SK-N-SH (cell line): ENCODE measurements at regions not wholly inside any gene's neighbourhood (a gene's known extent, or its start where the extent isn't known, plus 50 kb on each side); places are given as distances from the start of the nearest gene placed in this dataset.

Experiments
- CTCF ChIA-PET: fragments of 300-600, 350-600 bp; formaldehyde crosslinking; extraction: SDS; loops from one replicate; lab custom pipeline; 2021; lab: Yijun Ruan, JAX
- POLR2A ChIA-PET: fragments of 350-600 bp; sonication (Branson Sonifier 250); formaldehyde crosslinking; extraction: SDS; loops from one replicate; lab custom pipeline; 2020; ENCODE audit warnings: antibody characterized with exemption, inconsistent platforms; lab: Yijun Ruan, JAX
- DNase-seq: peaks from one replicate; pipeline ENCODE4 v3.0.0; 2012
- H2AFZ ChIP-seq: fragments of 200-600 bp; sonication (generic); 2 replicates; pipeline ENCODE4 v1.8.1; 2016; ENCODE audit warnings: antibody characterized with exemption, mild to moderate bottlenecking, low read depth
- H3F3A ChIP-seq: fragments of 200-600 bp; sonication (generic); replicated peaks from 2 replicates; pipeline ENCODE3; 2016; ENCODE audit warnings: antibody characterized with exemption, mild to moderate bottlenecking; ENCODE audit not compliant: insufficient read depth
- H3K27ac ChIP-seq, 2 experiments: fragments of 200-500 bp in 1 of 2; fragments of 200-600 bp in 1 of 2; sonication (Bioruptor generic) in 1 of 2; sonication (generic), shearing (Covaris generic) in 1 of 2; 2 replicates each; pipeline versions ENCODE4 v1.5.1 to v1.6.1; 2014 to 2016; ENCODE audit warnings: low read depth in 2 of 2, inconsistent platforms in 1 of 2, low read length in 1 of 2, mild to moderate bottlenecking in 1 of 2, mixed read lengths in 1 of 2
- H3K27me3 ChIP-seq: fragments of 200-600 bp; sonication (generic), shearing (Covaris generic); 2 replicates; pipeline ENCODE4 v1.6.1; 2016; ENCODE audit warnings: mixed run types; ENCODE audit not compliant: insufficient read depth
- H3K36me3 ChIP-seq, 2 experiments: fragments of 200-500 bp in 1 of 2; fragments of 200-600 bp in 1 of 2; sonication (Bioruptor generic) in 1 of 2; sonication (generic) in 1 of 2; replicated peaks in 1 of 2; 2 replicates each; pipeline versions ENCODE3 to v1.5.1; 2014 to 2016; ENCODE audit warnings: low read length in 1 of 2, mild to moderate bottlenecking in 1 of 2; ENCODE audit not compliant: insufficient read depth in 2 of 2, control insufficient read depth in 1 of 2
- H3K4me1 ChIP-seq, 2 experiments: fragments of 200-500 bp in 1 of 2; fragments of 200-600 bp in 1 of 2; sonication (Bioruptor generic) in 1 of 2; sonication (generic), shearing (Covaris generic) in 1 of 2; 2 replicates each; pipeline versions ENCODE4 v1.5.1 to v1.6.1; 2014 to 2016; ENCODE audit warnings: low read depth in 1 of 2, low read length in 1 of 2, mixed run types in 1 of 2; ENCODE audit not compliant: insufficient read depth in 2 of 2, control insufficient read depth in 1 of 2
- H3K4me2 ChIP-seq: fragments of 200-600 bp; sonication (generic), shearing (Covaris generic); 2 replicates; pipeline ENCODE4 v1.6.1; 2017; ENCODE audit warnings: mixed run types
- H3K4me3 ChIP-seq, 2 experiments: fragments of 200-500 bp in 1 of 2; fragments of 200-600 bp in 1 of 2; sonication (Bioruptor generic) in 1 of 2; sonication (generic), shearing (Covaris generic) in 1 of 2; 2 replicates each; pipeline versions ENCODE4 v1.5.1 to v1.8.1; 2014 to 2016; ENCODE audit warnings: low read depth in 2 of 2, inconsistent platforms in 1 of 2, low read length in 1 of 2, mild to moderate bottlenecking in 1 of 2, mixed read lengths in 1 of 2, moderate library complexity in 1 of 2
- H3K79me2 ChIP-seq: fragments of 200-600 bp; sonication (generic); 2 replicates; pipeline ENCODE4 v1.8.1; 2017; ENCODE audit warnings: mild to moderate bottlenecking; ENCODE audit not compliant: insufficient read depth
- H3K9ac ChIP-seq: fragments of 200-600 bp; sonication (generic); 2 replicates; pipeline ENCODE4 v1.6.1; 2017; ENCODE audit warnings: mixed run types
- H3K9me2 ChIP-seq: fragments of 200-600 bp; sonication (generic); 2 replicates; pipeline ENCODE4 v1.6.1; 2017; ENCODE audit warnings: mixed run types
- H3K9me3 ChIP-seq: fragments of 200-600 bp; sonication (generic); 2 replicates; pipeline ENCODE4 v1.6.1; 2017; ENCODE audit warnings: mixed run types, mild to moderate bottlenecking, moderate library complexity
- H4K20me1 ChIP-seq: fragments of 200-600 bp; sonication (generic); 2 replicates; pipeline ENCODE4 v1.6.1; 2017; ENCODE audit warnings: mild to moderate bottlenecking, mixed run types; ENCODE audit not compliant: insufficient read depth
- CHD2 ChIP-seq: fragments of 150-350 bp; IDR thresholded peaks from 2 replicates; pipeline ENCODE4 v1.6.1; 2018; ENCODE audit warnings: low read length; ENCODE audit not compliant: partially characterized antibody
- EP300 ChIP-seq, 2 experiments: IDR thresholded peaks; 2 replicates each; pipeline versions ENCODE4 v1.4.0 to v1.6.1; 2012; ENCODE audit warnings: borderline replicate concordance in 1 of 2, low read depth in 1 of 2, low read length in 1 of 2
- FOXJ3 ChIP-seq: sonication (generic); formaldehyde crosslinking; IDR thresholded peaks from 2 replicates; pipeline ENCODE4 v1.5.1; 2020; ENCODE audit warnings: mild to moderate bottlenecking, missing genetic modification reagents
- GABPA ChIP-seq: IDR thresholded peaks from 2 replicates; pipeline ENCODE4 v1.4.0; 2012; ENCODE audit warnings: low read depth, mild to moderate bottlenecking
- GATA2 ChIP-seq: sonication (generic); formaldehyde crosslinking; IDR thresholded peaks from 2 replicates; pipeline ENCODE4 v1.5.0; 2020; ENCODE audit warnings: mild to moderate bottlenecking, missing genetic modification reagents
- IRF3 ChIP-seq: fragments of 150-350 bp; IDR thresholded peaks from 2 replicates; pipeline ENCODE4 v1.6.1; 2016; ENCODE audit warnings: mild to moderate bottlenecking, low read depth, low read length
- MEF2A ChIP-seq: IDR thresholded peaks from 2 replicates; pipeline ENCODE4 v1.4.0; 2012; ENCODE audit warnings: low read depth, borderline replicate concordance
- MXI1 ChIP-seq: IDR thresholded peaks from 2 replicates; pipeline ENCODE4 v1.6.1; 2012; ENCODE audit warnings: mild to moderate bottlenecking, low read depth, low read length, improper control_type of control experiment
- RAD21 ChIP-seq: IDR thresholded peaks from 2 replicates; pipeline ENCODE4 v1.6.1; 2012; ENCODE audit warnings: mild to moderate bottlenecking, low read length
- RCOR1 ChIP-seq: fragments of 150-350 bp; IDR thresholded peaks from 2 replicates; pipeline ENCODE4 v1.6.1; 2017; ENCODE audit warnings: antibody characterized with exemption, low read length
- RFX5 ChIP-seq: IDR thresholded peaks from 2 replicates; pipeline ENCODE4 v1.6.1; 2012; ENCODE audit warnings: mild to moderate bottlenecking, improper control_type of control experiment, low read length
- SMC3 ChIP-seq: IDR thresholded peaks from 2 replicates; pipeline ENCODE4 v1.6.1; 2012; ENCODE audit warnings: low read depth, low read length, improper control_type of control experiment
- TAF1 ChIP-seq: IDR thresholded peaks from 2 replicates; pipeline ENCODE4 v1.6.1; 2012; ENCODE audit warnings: low read depth, mild to moderate bottlenecking, low read length, moderate library complexity, borderline replicate concordance
- TEAD4 ChIP-seq: IDR thresholded peaks from 2 replicates; pipeline ENCODE4 v1.4.0; 2012; ENCODE audit warnings: mild to moderate bottlenecking, borderline replicate concordance; ENCODE audit not compliant: insufficient read depth
- YY1 ChIP-seq: IDR thresholded peaks from 2 replicates; pipeline ENCODE4 v1.4.0; 2012; ENCODE audit warnings: low read depth, mild to moderate bottlenecking
- ZBTB33 ChIP-seq: IDR thresholded peaks from 2 replicates; pipeline ENCODE4 v1.4.0; 2012; ENCODE audit warnings: low read depth, borderline replicate concordance
- WGBS: methylation state at CpG from one replicate; pipeline ENCODE4 v1.1.6; 2017; ENCODE audit warnings: low lambda C conversion rate; 5-methylcytosine and 5-hydroxymethylcytosine counted together

GRCh38 chr2:5102823-5103222 is 589.4 kb upstream of the SOX11 start:
- Histone ChIP-seq H3K4me1 (no peaks in the 10 kb centered on the region), H3K9me3 (0 out of 2 replicates have a peak, but pooled peaks cover 9% of the 10 kb centered on the region), H3K79me2 (no peaks in the 10 kb centered on the region), H3K36me3 (no peaks in the 10 kb centered on the region), H3K27me3 (no peaks in the 10 kb centered on the region), H3K9me2 (no peaks in the 10 kb centered on the region), H3F3A (no peaks in the 10 kb centered on the region), H3K9ac (no peak overlapping the region), H3K4me3 (no peak overlapping the region), H3K27ac (no peak overlapping the region), H2AFZ (no peak overlapping the region), H3K4me2 (no peak overlapping the region), H4K20me1 (no peaks in the 10 kb centered on the region)
- no peak for DNase-seq
- WGBS = 19% methylated on average over 2 of the region's 2 CpGs
- TF ChIP-seq RFX5 = no peak
- ChIA-PET POLR2A (no interaction called here), CTCF (no interaction called here)

- Histone ChIP-seq H3K4me1 (peaks cover 0 to 5% of the 10 kb centered on the region in 2 experiments; a peak in 2 of 4 replicates), H3K9ac (no peak overlapping the region)
- TF ChIP-seq TAF1 (no peak), FOXJ3 (CRISPR knock-in tag) (peak; percentile 90), RCOR1 (peak; percentile 75), EP300 (IDR thresholded peaks at IDR 0.05; ENCODE audit: borderline replicate concordance in 1 of 2, low read depth in 1 of 2, low read length in 1 of 2) (peak in 1 of 2 experiments; percentile 79; a peak in 2 of 4 replicates), GATA2 (CRISPR knock-in tag) (peak; percentile 95), YY1 (no peak), GABPA (no peak), TEAD4 (no peak), ZBTB33 (no peak), RAD21 (peak; percentile 31; the same call in 1 of the 2 replicates), SMC3 (peak; percentile 3; the same call in 1 of the 2 replicates), MEF2A (no peak), CHD2 (peak; percentile 70), IRF3 (no peak), MXI1 (peak; percentile 27; the same call in 1 of the 2 replicates)
Measured at GRCh38 chr2:5111581-5111980, 580.6 kb upstream of the SOX11 start.

More at GRCh38 chr2:5111581-5111980, 580.6 kb upstream of the SOX11 start:
- DNase-seq = peak; percentile 52
- Histone ChIP-seq H3K27me3 (no peaks in the 10 kb centered on the region), H3K4me2 (no peak overlapping the region), H3F3A (no peaks in the 10 kb centered on the region), H3K27ac (no peak overlapping the region), H3K36me3 (no peaks in the 10 kb centered on the region), H3K9me2 (no peaks in the 10 kb centered on the region), H3K9me3 (peaks cover 19% of the 10 kb centered on the region), H2AFZ (no peak overlapping the region), H4K20me1 (no peaks in the 10 kb centered on the region), H3K79me2 (no peaks in the 10 kb centered on the region), H3K4me3 (no peak overlapping the region)
- ChIA-PET POLR2A (no interaction called here), CTCF (interaction anchor here (3.7 kb wide), 1 partner anchor 10 kb away, joined by 14 read pairs; no protein-coding TSS in a partner anchor)
